Coronary artery (tissue), 2 donors: ENCODE measurements at regions not wholly inside any gene's neighbourhood (a gene's known extent, or its start where the extent isn't known, plus 50 kb on each side); places are given as distances from the start of the nearest gene placed in this dataset.

Experiments used
- DNase-seq: peaks from one replicate; pipeline ENCODE4 v3.0.0-alpha.2; 2017; ENCODE audit warnings: low spot score
- H3K27ac ChIP-seq, 2 donors: fragments of 200-600 bp; sonication (generic); one replicate each; pipeline ENCODE4 v1.5.1; 2016 to 2019
- H3K4me3 ChIP-seq: fragments of 200-600 bp; sonication (generic); 2 replicates; pipeline ENCODE4 v1.5.1; 2016; ENCODE audit warnings: mild to moderate bottlenecking, moderate library complexity
- TF ChIP-seq, protein P1 (sequence below): fragments of 200-600 bp; sonication (generic); IDR thresholded peaks from one replicate; pipeline ENCODE4 v1.5.1; 2019; ENCODE audit warnings: antibody characterized with exemption

DNA sequence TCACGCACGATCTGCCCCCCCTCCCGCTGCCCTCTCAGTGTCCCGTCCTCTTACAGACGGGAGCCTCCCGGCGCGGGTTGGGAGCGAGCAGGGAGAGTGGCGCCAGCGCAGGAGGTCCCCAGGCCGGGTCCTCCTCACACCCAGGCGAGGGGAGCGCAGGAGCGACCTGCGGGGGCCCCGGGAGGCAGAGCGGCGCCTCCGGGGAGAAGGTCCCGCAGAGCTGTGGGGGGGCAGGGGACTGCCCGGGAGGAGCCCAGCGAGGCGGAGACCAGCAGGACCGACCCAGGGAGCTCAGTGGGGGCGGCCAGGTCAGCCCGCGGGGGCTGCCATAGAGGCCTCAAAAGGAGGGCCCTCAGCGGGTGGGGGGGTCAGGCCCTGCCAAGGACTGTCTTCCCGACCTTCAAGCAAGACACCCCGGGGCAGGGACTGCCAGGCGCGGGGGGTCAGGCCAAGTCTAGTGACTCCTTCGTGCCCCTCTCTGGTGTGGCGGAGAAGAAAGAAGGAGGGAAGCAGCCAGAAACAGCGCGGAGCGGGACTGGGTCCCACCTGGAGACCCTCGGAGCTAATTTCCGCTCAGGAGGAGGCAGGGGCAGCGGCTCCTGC, 123.3 kb upstream of the ERCC6L2 start:
- TF ChIP-seq, protein P1, sequence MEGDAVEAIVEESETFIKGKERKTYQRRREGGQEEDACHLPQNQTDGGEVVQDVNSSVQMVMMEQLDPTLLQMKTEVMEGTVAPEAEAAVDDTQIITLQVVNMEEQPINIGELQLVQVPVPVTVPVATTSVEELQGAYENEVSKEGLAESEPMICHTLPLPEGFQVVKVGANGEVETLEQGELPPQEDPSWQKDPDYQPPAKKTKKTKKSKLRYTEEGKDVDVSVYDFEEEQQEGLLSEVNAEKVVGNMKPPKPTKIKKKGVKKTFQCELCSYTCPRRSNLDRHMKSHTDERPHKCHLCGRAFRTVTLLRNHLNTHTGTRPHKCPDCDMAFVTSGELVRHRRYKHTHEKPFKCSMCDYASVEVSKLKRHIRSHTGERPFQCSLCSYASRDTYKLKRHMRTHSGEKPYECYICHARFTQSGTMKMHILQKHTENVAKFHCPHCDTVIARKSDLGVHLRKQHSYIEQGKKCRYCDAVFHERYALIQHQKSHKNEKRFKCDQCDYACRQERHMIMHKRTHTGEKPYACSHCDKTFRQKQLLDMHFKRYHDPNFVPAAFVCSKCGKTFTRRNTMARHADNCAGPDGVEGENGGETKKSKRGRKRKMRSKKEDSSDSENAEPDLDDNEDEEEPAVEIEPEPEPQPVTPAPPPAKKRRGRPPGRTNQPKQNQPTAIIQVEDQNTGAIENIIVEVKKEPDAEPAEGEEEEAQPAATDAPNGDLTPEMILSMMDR: no peak
- no peak for DNase-seq
- peak overlapping the region; percentile 58 for H3K4me3 ChIP-seq
- peak overlapping the region in 1 of 2 donors; percentile 26 for H3K27ac ChIP-seq

DNA sequence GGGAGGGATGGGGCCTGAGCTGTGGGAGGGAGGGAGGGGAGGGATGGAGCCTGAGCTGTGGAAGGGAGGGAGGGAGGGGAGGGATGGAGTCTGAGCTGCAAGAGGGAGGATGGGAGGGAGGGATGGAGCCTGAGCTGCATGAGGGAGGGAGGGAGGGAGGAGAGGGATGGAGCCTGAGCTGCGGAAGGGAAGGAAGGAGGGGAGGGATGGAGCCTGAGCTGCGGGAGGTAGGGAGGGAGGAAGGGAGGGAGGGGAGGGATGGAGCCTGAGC, 124.0 kb upstream of the ERCC6L2 start:
- Histone ChIP-seq H3K4me3 (no peak overlapping the region), H3K27ac (no peak overlapping the region)
- DNase-seq: no peak
- TF ChIP-seq, protein P1: no peak

DNA sequence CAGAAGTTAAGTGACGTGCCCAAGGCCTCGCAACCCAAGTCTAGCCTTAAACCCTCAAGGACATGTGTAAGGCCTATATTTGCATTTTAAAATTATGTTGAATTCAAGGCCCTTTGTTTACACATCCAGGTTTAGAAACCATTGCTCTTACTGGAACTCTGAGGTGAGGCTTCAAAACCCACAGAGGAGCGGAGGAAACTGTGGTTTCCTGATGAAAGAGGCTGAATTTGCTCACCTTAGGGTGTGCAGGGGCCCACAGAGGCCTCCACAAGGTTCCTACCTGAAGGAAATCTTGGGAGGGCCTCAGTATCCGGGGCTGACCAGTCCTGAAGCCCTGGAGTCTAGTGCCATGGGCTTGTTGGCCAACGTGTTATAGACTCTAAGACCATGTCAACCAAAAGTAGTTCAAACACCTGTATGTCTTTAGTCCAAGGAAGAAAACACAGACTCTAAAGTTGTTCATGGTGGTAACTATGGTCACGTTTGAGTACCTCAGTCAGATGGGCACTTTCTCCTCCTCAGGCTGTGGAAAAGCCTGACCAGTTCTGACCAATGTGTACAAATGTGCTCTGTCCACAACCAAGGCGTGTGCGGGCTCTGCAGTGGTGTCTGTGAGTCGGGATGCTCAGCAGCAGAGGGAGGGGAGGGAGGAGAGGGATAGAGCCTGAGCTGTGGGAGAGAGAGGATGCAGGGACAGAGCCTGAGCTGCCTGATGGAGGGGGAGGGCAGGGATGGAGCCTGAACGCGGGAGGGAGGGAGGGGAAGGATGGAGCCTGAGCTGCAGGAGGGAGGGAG, 124.6 kb upstream of the ERCC6L2 start:
- no peak overlapping the region for H3K4me3 ChIP-seq
- no peak for DNase-seq
- H3K27ac ChIP-seq: no peak overlapping the region
- TF ChIP-seq, protein P1: no peak

- Histone ChIP-seq H3K4me3 (no peak overlapping the region), H3K27ac (no peak overlapping the region)
- TF ChIP-seq, protein P1: no peak
- DNase-seq: no peak
Observed at GRCh38 chr9:95749493-95749892, 126.0 kb upstream of the ERCC6L2 start.

DNA sequence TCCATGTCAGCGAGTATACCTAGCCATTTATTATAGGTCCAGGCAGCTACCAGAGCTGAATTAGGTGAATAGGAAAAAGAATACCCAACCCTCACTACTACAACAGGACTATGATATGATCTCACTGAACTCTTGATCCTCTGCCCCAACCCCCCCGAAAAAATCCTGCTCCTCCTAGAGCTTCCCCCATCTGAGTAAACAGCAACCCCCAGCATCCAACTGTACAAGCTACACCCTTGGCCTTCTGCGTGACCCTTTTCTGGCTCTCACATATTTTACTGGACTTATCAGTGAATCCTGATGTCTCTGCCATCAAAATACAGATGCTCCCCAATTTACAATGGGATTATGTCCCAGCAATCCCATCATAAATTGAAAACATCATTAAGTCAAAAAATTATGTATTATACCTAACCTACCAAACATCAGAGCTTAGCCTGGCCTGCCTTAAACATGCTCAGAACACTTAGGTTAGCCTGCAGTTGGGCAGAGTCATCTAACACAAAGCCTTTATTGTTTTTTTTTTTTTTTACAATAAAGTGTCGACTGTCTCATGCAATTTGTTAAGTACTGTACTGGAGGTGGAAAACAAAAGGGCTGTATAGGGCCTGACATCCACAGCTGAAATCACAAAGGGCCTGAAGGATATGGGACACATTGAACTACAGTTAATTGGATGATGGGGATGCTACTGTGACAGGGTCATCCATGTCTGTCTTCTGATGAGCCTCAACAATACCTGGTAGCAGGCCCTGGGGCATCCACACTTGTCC, 128.9 kb upstream of the ERCC6L2 start:
- Histone ChIP-seq H3K4me3 (no peak overlapping the region), H3K27ac (no peak overlapping the region)
- DNase-seq: no peak
- TF ChIP-seq, protein P1: no peak

- TF ChIP-seq, protein P1: no peak
- DNase-seq: no peak
Observed at GRCh38 chr9:95742821-95743220, 132.7 kb upstream of the ERCC6L2 start.

More at GRCh38 chr9:95742821-95743220, 132.7 kb upstream of the ERCC6L2 start:
- no peak overlapping the region for H3K4me3 ChIP-seq
- no peak overlapping the region for H3K27ac ChIP-seq
